ENCODE measurements at regions not wholly inside any gene's neighbourhood (a gene's known extent, or its start where the extent isn't known, plus 50 kb on each side); places are given as distances from the start of the nearest gene placed in this dataset.

DNA sequence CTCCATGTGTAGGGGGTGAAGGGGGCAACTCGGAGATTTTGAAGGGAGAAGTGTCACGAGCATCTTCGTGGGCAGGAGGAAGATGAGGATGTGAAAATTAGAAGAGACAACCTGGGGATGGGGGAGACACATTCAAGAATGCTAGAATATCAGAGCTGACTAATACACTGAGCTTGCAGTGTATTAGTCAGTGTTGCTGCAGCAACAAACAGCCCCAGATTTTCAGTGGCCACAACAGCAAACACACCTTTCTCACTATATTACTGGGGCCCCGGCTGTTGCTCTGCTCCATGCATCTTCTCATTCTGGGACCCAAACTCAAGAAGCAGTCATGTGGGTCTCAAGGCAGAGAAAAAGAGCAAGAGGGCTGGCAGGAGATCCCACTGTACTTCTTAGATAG lies 74.8 kb upstream of the SIM2 start:
- TF ChIP-seq, protein P1, sequence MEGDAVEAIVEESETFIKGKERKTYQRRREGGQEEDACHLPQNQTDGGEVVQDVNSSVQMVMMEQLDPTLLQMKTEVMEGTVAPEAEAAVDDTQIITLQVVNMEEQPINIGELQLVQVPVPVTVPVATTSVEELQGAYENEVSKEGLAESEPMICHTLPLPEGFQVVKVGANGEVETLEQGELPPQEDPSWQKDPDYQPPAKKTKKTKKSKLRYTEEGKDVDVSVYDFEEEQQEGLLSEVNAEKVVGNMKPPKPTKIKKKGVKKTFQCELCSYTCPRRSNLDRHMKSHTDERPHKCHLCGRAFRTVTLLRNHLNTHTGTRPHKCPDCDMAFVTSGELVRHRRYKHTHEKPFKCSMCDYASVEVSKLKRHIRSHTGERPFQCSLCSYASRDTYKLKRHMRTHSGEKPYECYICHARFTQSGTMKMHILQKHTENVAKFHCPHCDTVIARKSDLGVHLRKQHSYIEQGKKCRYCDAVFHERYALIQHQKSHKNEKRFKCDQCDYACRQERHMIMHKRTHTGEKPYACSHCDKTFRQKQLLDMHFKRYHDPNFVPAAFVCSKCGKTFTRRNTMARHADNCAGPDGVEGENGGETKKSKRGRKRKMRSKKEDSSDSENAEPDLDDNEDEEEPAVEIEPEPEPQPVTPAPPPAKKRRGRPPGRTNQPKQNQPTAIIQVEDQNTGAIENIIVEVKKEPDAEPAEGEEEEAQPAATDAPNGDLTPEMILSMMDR (IDR thresholded peaks at IDR 0.05) = no peak
- TF ChIP-seq POLR2A (IDR thresholded peaks at IDR 0.05) = no peak

Data from body of pancreas (tissue), 4 donors.